ENCODE measurements at regions not wholly inside any gene's neighbourhood (a gene's known extent, or its start where the extent isn't known, plus 50 kb on each side); places are given as distances from the start of the nearest gene placed in this dataset.

GRCh38 chr7:69173341-69173740, 424.9 kb upstream of the AUTS2 start:
- no peak for TF ChIP-seq CTCF (IDR thresholded peaks at IDR 0.05; ENCODE audit: insufficient read depth, low read depth, low read length, missing control alignments)
- no peak for DNase-seq (ENCODE audit: low read depth)
- H3K4me3 ChIP-seq (ENCODE audit: low read depth, low read length), result no peak overlapping the region

GRCh38 chr7:69173846-69174245, 424.4 kb upstream of the AUTS2 start:
- H3K4me3 ChIP-seq (ENCODE audit: low read depth, low read length), result no peak overlapping the region
- TF ChIP-seq CTCF (IDR thresholded peaks at IDR 0.05; ENCODE audit: insufficient read depth, low read depth, low read length, missing control alignments), result no peak
- DNase-seq (ENCODE audit: low read depth), result no peak

- no peak for TF ChIP-seq CTCF (IDR thresholded peaks at IDR 0.05; ENCODE audit: insufficient read depth, low read depth, low read length, missing control alignments)
- no peak overlapping the region for H3K4me3 ChIP-seq (ENCODE audit: low read depth, low read length)
- no peak for DNase-seq (ENCODE audit: low read depth)
These were observed 421.4 kb upstream of the AUTS2 start for GRCh38 chr7:69176841-69177240.

GRCh38 chr7:69177461-69177861, 420.8 kb upstream of the AUTS2 start:
- no peak for TF ChIP-seq CTCF (IDR thresholded peaks at IDR 0.05; ENCODE audit: insufficient read depth, low read depth, low read length, missing control alignments)
- DNase-seq (ENCODE audit: low read depth), result no peak
- no peak overlapping the region for H3K4me3 ChIP-seq (ENCODE audit: low read depth, low read length)

- no peak for TF ChIP-seq CTCF (IDR thresholded peaks at IDR 0.05; ENCODE audit: insufficient read depth, low read depth, low read length, missing control alignments)
- H3K4me3 ChIP-seq (ENCODE audit: low read depth, low read length), result no peak overlapping the region
- no peak for DNase-seq (ENCODE audit: low read depth)
These were observed 420.3 kb upstream of the AUTS2 start for GRCh38 chr7:69177941-69178494.

GRCh38 chr7:69180662-69181061, 417.6 kb upstream of the AUTS2 start:
- TF ChIP-seq CTCF (IDR thresholded peaks at IDR 0.05; ENCODE audit: insufficient read depth, low read depth, low read length, missing control alignments), result no peak
- H3K4me3 ChIP-seq (ENCODE audit: low read depth, low read length), result no peak overlapping the region
- no peak for DNase-seq (ENCODE audit: low read depth)

Data from GM12865 (cell line).